Brain microvascular endothelial cell (primary cell): ENCODE measurements at regions not wholly inside any gene's neighbourhood (a gene's known extent, or its start where the extent isn't known, plus 50 kb on each side); places are given as distances from the start of the nearest gene placed in this dataset.
A peak's percentile ranks its signal among the peaks of the same experiment; 100 is the strongest.

Experiments
- DNase-seq: peaks from one replicate; pipeline ENCODE4 v3.0.0-alpha.2; 2020
- H3K27ac ChIP-seq: fragments of 250-450 bp; sonication (Bioruptor Pico); 2 replicates; pipeline ENCODE4 v1.5.1; 2020; ENCODE audit warnings: mild to moderate bottlenecking, moderate library complexity
- H3K27me3 ChIP-seq: fragments of 250-450 bp; sonication (Bioruptor Pico); replicated peaks from 2 replicates; pipeline ENCODE4 v1.5.1; 2020; ENCODE audit warnings: mild to moderate bottlenecking
- H3K36me3 ChIP-seq: fragments of 250-450 bp; sonication (Bioruptor Pico); replicated peaks from 2 replicates; pipeline ENCODE4 v1.5.1; 2020; ENCODE audit warnings: mild to moderate bottlenecking
- H3K4me3 ChIP-seq: 2 replicates; pipeline ENCODE4 v1.5.1; 2011; ENCODE audit warnings: low read depth, mild to moderate bottlenecking, control low read depth, low read length, moderate library complexity
- CTCF ChIP-seq: IDR thresholded peaks from 2 replicates; pipeline ENCODE4 v1.5.1; 2011; ENCODE audit warnings: low read depth, mild to moderate bottlenecking, moderate library complexity, low read length, control low read depth, inconsistent platforms; ENCODE audit errors: missing control alignments
- in situ Hi-C: cut with HindIII; loops from 2 replicates; pipeline ENCODE4 v1.10.0; 2017; ENCODE audit warnings: low sequenced_read_pairs, low pct_ligation_motif_present

GRCh38 chr12:67419810-67420209 is 150.7 kb downstream of the CAND1 start:
- in situ Hi-C loops: no loop called here
- Histone ChIP-seq H3K36me3 (no peaks in the 10 kb centered on the region), H3K4me3 (no peak overlapping the region), H3K27me3 (no peaks in the 10 kb centered on the region), H3K27ac (no peak overlapping the region)
- TF ChIP-seq CTCF: no peak
- no peak for DNase-seq

DNA sequence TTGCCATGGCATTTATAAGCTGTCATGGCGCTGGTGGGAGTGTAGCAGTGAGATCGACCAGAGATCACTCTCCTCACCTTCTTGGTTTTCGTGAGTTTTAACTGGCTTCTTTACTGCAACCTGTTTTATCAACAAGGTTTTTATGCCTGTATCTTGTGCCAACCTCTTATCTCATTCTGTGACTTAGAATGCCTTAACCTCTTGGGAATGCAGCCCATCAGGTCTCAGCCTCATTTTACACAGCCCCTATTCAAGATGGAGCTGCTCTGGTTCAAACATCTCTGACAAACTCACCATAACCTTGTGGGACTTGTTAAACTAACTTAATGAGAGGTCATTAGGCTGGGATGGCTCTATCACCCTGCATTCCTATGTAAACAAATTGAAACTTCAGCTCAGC is 151.3 kb downstream of the CAND1 start:
- no peak overlapping the region for H3K27ac ChIP-seq
- no peak for TF ChIP-seq CTCF
- H3K27me3 ChIP-seq: no peaks in the 10 kb centered on the region
- no peak for DNase-seq
- in situ Hi-C loops: no loop called here
- no peaks in the 10 kb centered on the region for H3K36me3 ChIP-seq
- H3K4me3 ChIP-seq: no peak overlapping the region

DNA sequence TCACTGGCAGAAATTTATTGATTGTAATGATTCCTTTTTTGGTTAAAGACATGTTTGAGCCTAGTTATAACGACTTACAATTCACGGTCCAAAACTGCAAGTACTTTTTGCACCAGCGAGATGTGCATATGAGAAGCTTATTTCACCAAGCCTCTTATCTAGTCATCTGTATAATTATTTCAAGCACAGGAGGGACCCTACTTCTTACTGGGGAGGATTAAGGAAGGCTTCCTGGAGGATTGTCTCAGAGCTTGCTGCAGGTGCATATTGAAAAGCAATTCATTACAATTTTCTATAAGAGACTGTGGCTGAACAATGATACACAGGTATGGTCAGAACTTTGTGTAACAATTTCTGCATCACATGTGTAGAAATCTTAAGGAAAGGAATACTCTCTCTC is 152.9 kb downstream of the CAND1 start:
- Histone ChIP-seq H3K27me3 (no peaks in the 10 kb centered on the region), H3K36me3 (no peaks in the 10 kb centered on the region), H3K4me3 (no peak overlapping the region), H3K27ac (no peak overlapping the region)
- no peak for DNase-seq
- in situ Hi-C loops: no loop called here
- no peak for TF ChIP-seq CTCF

- Histone ChIP-seq H3K36me3 (no peaks in the 10 kb centered on the region), H3K27ac (no peak overlapping the region), H3K27me3 (no peaks in the 10 kb centered on the region), H3K4me3 (no peak overlapping the region)
- in situ Hi-C loops: no loop called here
- no peak for DNase-seq
- TF ChIP-seq CTCF: no peak
These were observed 155.6 kb downstream of the CAND1 start for GRCh38 chr12:67424784-67425183.

GRCh38 chr12:67425394-67425793 is 156.2 kb downstream of the CAND1 start:
- no peak for TF ChIP-seq CTCF
- in situ Hi-C loops: no loop called here
- H3K27ac ChIP-seq: no peak overlapping the region
- H3K4me3 ChIP-seq: no peak overlapping the region
- no peak for DNase-seq
- no peaks in the 10 kb centered on the region for H3K36me3 ChIP-seq
- no peaks in the 10 kb centered on the region for H3K27me3 ChIP-seq

DNA sequence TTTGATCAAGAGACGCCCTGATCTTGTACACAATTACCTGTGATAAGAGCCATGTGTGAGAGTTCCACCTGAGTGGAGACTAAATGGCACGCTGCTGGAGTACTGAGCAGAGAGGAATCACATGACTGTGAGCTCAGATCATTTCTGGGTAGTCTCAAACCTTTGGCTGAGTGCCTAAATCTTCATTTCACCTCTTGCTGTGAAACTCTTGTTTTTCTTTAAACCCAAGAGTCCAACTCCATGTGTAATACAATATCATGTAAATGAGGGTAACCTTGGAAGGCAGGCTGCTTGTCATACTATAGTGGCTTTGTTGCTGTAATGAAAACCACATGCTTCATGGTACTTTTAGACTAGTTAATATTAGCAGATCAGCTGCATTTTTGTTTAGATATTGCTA is 156.9 kb downstream of the CAND1 start:
- in situ Hi-C loops: no loop called here
- H3K36me3 ChIP-seq: no peaks in the 10 kb centered on the region
- TF ChIP-seq CTCF: no peak
- H3K27me3 ChIP-seq: no peaks in the 10 kb centered on the region
- peak; percentile 75 for DNase-seq
- H3K27ac ChIP-seq: no peak overlapping the region
- H3K4me3 ChIP-seq: no peak overlapping the region
